CD4-positive, CD25-positive, alpha-beta regulatory T cell (primary cell): ENCODE measurements at regions not wholly inside any gene's neighbourhood (a gene's known extent, or its start where the extent isn't known, plus 50 kb on each side); places are given as distances from the start of the nearest gene placed in this dataset.

Experiments
- ATAC-seq, 2 donors: fragments of 150-1000 bp; cut with Tn5 transposase; one replicate each; pipeline ENCODE4 v1.10.0; 2021; ENCODE audit warnings: low read depth in 2 of 2, moderate number of reproducible peaks in 2 of 2, moderate library complexity in 1 of 2
- DNase-seq, 3 donors: peaks; one replicate each; pipeline versions ENCODE4 v3.0.0 to v3.0.0-alpha.2; 2012 to 2022; ENCODE audit warnings: mixed read lengths in 1 of 3
- H3K27ac ChIP-seq: one replicate; pipeline ENCODE4 v1.7.0; 2013; ENCODE audit warnings: mild to moderate bottlenecking, low read length; ENCODE audit not compliant: insufficient read depth, poor library complexity, severe bottlenecking
- H3K27me3 ChIP-seq: one replicate; pipeline ENCODE4 v1.7.0; 2013; ENCODE audit warnings: low read length; ENCODE audit not compliant: control insufficient read depth, insufficient read depth
- H3K36me3 ChIP-seq: one replicate; pipeline ENCODE4 v1.7.0; 2013; ENCODE audit warnings: mild to moderate bottlenecking, low read length, moderate library complexity; ENCODE audit not compliant: control insufficient read depth, insufficient read depth
- H3K4me1 ChIP-seq: 2 replicates; pipeline ENCODE4 v1.7.0; 2013; ENCODE audit warnings: mild to moderate bottlenecking, low read length; ENCODE audit not compliant: insufficient read depth, control insufficient read depth, poor library complexity, severe bottlenecking
- H3K4me3 ChIP-seq: one replicate; pipeline ENCODE4 v1.7.0; 2013; ENCODE audit warnings: low read depth, mild to moderate bottlenecking, low read length, moderate library complexity
- H3K9me3 ChIP-seq, 2 experiments: 1 replicate in 1 of 2; 2 replicates in 1 of 2; pipeline ENCODE4 v1.7.0; 2013; ENCODE audit warnings: low read length in 2 of 2, mild to moderate bottlenecking in 1 of 2, moderate library complexity in 1 of 2; ENCODE audit not compliant: control insufficient read depth in 2 of 2
- H3K27ac Mint-ChIP-seq, 3 donors: one replicate each; pipeline ENCODE4 v1.8.0; 2020 to 2022; ENCODE audit warnings: mild to moderate bottlenecking in 3 of 3, mixed read lengths in 3 of 3, moderate library complexity in 2 of 3
- H3K27me3 Mint-ChIP-seq: one replicate; pipeline ENCODE4 v1.8.0; 2022; ENCODE audit warnings: mild to moderate bottlenecking, mixed read lengths
- H3K36me3 Mint-ChIP-seq: one replicate; pipeline ENCODE4 v1.8.0; 2020; ENCODE audit warnings: mixed read lengths
- H3K4me1 Mint-ChIP-seq, 4 donors: one replicate each; pipeline ENCODE4 v1.8.0; 2020 to 2022; ENCODE audit warnings: mixed read lengths in 4 of 4, mild to moderate bottlenecking in 1 of 4
- H3K4me3 Mint-ChIP-seq, 4 donors: one replicate each; pipeline ENCODE4 v1.8.0; 2020 to 2022; ENCODE audit warnings: mild to moderate bottlenecking in 4 of 4, mixed read lengths in 4 of 4, moderate library complexity in 3 of 4
- H3K9me3 Mint-ChIP-seq, 7 donors: one replicate each; pipeline ENCODE4 v1.8.0; 2020 to 2022; ENCODE audit warnings: mixed read lengths in 7 of 7, mild to moderate bottlenecking in 3 of 7, moderate library complexity in 2 of 7

DNA sequence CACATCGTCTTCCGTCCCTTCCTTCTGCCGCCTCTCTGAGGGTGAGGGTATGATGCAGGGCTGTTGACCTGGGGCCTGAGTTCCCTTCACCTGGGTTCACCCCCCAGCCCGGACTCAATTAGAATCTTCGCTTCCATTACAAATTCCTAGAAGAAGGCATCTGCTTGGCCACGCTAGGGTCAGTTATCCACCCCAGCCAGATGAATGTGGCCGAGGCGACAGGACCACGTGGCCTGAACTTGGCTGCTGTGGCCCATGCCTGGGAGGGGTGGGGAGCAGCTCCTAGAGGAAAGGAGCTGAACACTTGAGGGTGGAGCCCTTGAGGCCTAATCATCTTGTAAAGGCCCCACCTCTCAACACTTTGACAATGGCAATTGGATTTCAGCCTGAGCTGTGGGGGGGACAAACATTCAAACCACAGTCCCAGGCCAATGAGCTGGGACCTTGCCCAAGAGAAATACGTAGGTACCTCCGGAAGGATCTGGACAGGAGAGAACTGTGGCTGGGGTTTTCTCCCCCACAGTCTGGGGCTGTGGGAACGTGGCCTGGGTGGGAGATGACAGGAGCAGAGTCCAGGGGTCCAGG lies 90.6 kb upstream of the ADAMTS2 start:
- no peaks in the 10 kb centered on the region for H3K27me3 Mint-ChIP-seq
- H3K27ac ChIP-seq = no peak overlapping the region
- H3K36me3 ChIP-seq = no peaks in the 10 kb centered on the region
- H3K9me3 Mint-ChIP-seq = peaks cover 0 to 2% (median 0%) of the 10 kb centered on the region in 7 donors
- no peaks in the 10 kb centered on the region for H3K36me3 Mint-ChIP-seq
- no peaks in the 10 kb centered on the region for H3K4me1 Mint-ChIP-seq
- no peak overlapping the region for H3K4me3 Mint-ChIP-seq
- H3K27ac Mint-ChIP-seq = no peak overlapping the region
- H3K4me3 ChIP-seq = no peak overlapping the region
- DNase-seq = no peak
- H3K9me3 ChIP-seq = no peaks in the 10 kb centered on the region
- H3K27me3 ChIP-seq = no peaks in the 10 kb centered on the region
- no peak for ATAC-seq
- H3K4me1 ChIP-seq = no peaks in the 10 kb centered on the region

DNA sequence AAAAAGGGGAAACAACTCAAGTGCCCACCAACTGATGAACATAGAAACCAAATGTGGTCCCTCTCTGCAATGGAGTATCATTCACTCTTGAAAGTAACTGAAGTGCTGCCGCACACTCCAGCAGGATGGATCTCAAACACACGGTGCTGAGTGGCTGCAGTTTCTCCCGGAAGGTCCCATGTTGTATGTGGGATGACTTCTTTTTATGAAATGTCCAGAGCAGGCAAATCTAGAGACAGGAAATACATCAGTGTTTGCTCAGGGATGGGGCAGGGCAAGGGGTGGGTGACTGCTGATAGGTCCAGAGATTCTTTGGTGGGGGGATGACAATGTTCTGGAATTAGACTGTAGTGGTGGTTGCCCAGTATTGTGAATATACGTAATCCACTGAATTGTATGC lies 89.9 kb upstream of the ADAMTS2 start:
- Mint-ChIP-seq H3K27ac (no peak overlapping the region), H3K27me3 (no peaks in the 10 kb centered on the region), H3K9me3 (peaks cover 0 to 2% (median 0%) of the 10 kb centered on the region in 7 donors), H3K4me1 (no peaks in the 10 kb centered on the region), H3K4me3 (no peak overlapping the region), H3K36me3 (no peaks in the 10 kb centered on the region)
- ATAC-seq = no peak
- Histone ChIP-seq H3K27me3 (no peaks in the 10 kb centered on the region), H3K27ac (no peak overlapping the region), H3K4me1 (no peaks in the 10 kb centered on the region), H3K9me3 (no peaks in the 10 kb centered on the region), H3K36me3 (no peaks in the 10 kb centered on the region), H3K4me3 (no peak overlapping the region)
- no peak for DNase-seq

DNA sequence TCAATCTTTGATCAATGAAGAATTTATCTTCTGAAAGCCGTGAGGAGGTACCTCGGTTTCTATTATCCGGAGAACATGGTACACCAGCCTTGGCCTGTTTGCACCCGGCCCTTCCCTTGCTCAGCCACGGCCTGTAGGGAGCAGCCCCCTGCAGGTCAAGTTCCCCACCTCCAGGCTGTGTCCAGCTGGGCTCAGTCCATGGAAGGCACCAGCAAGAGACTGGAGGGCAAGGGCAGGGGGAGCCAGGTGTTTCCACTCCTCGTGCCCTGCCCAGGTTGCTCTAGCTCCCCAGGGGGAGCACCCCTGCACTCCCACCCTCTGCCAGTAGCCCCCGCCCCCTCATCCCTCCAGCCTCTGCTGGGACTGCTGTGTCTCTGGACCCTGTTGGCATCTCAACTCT lies 87.3 kb upstream of the ADAMTS2 start:
- ATAC-seq = no peak

DNA sequence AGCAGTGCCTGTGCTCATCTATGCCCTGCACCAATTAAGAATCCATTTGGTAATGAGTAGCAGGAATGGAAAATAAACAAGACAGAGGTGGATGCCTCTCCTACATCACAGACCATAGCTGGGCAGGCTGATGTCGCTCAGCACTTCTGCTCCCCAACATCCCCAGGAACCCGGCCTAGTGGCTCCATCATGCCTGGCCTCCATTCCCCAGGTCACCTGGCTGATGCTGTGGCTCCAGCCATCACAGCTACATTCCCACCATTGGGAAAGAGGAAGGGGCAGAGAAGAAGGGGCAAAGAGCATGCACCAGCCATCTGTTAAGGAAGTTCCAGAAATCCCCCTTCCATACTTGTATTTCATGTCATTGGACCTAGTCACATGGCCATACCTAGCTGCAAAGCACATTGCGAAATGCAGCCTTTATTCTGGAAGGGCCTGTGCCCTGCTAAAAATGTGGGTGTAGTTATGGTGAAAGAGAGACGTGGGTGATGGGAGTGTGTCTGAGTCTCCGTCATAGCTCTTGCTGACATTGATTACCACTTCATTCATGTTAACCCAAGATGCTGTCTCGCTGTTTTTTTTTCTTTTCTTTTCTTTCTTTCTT lies 86.1 kb upstream of the ADAMTS2 start:
- Histone ChIP-seq H3K27ac (no peak overlapping the region), H3K9me3 (no peaks in the 10 kb centered on the region), H3K36me3 (no peaks in the 10 kb centered on the region), H3K4me3 (no peak overlapping the region), H3K27me3 (no peaks in the 10 kb centered on the region), H3K4me1 (no peaks in the 10 kb centered on the region)
- no peak for ATAC-seq
- peaks cover 0 to 2% (median 0%) of the 10 kb centered on the region in 7 donors for H3K9me3 Mint-ChIP-seq
- H3K27me3 Mint-ChIP-seq = no peaks in the 10 kb centered on the region
- H3K4me3 Mint-ChIP-seq = no peak overlapping the region
- no peaks in the 10 kb centered on the region for H3K4me1 Mint-ChIP-seq
- H3K36me3 Mint-ChIP-seq = no peaks in the 10 kb centered on the region
- no peak overlapping the region for H3K27ac Mint-ChIP-seq
- DNase-seq = no peak

More for the DNA sequence above, 87.3 kb upstream of the ADAMTS2 start:
- H3K9me3 ChIP-seq = no peaks in the 10 kb centered on the region
- H3K36me3 ChIP-seq = no peaks in the 10 kb centered on the region
- no peak overlapping the region for H3K4me3 ChIP-seq
- Mint-ChIP-seq H3K9me3 (peaks cover 0 to 2% (median 0%) of the 10 kb centered on the region in 7 donors), H3K27ac (no peak overlapping the region), H3K4me1 (no peaks in the 10 kb centered on the region), H3K27me3 (no peaks in the 10 kb centered on the region), H3K36me3 (no peaks in the 10 kb centered on the region), H3K4me3 (no peak overlapping the region)
- H3K4me1 ChIP-seq = no peaks in the 10 kb centered on the region
- no peaks in the 10 kb centered on the region for H3K27me3 ChIP-seq
- no peak overlapping the region for H3K27ac ChIP-seq
- no peak for DNase-seq

DNA sequence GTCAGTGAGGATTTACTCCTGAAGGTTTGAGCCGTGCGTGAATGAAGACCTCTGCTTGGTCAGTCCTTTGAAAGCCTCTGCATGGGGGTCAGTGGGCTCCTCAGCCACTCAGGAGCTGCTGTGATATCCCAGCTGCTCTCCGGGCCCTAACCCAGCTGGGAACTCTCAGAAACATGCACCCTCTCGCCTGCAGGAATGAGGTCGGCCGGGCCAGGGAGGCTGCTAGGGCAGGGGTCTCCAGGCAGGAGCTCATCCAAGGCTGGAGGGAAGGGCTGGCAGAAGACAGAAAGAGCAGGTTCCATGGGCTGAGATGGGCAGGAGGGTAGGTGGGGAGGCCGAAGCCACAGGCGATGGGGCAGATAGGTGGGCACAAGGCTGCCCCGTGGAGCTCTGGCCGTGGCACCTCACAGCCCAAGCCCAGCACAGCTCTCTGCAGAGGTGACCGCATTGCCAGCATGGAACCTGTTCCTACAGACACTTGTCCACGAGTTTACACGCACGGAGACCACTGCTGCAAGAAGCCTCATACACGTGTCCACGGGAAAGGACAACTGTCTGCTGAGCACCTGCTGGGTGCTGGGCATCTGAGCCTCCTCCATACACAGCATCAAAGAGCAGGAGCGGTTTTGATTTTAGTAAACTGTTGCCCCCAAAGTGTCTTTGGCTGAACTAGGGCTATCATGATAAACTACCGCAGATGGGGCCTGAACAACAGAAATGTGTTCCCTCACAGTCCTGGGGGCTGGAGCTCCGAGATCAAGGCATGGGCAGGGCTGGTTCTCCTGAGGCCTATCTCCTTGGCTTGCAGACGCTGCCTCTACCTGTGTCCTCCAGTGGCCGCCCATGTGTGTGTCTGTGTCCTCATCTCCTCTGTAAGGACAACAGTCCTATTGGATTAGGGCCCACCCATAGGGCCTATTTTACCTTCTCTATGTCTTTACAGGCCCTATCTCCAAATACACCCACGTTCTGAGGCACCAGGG lies 85.2 kb upstream of the ADAMTS2 start:
- Mint-ChIP-seq H3K36me3 (no peaks in the 10 kb centered on the region), H3K9me3 (peaks cover 0 to 2% (median 0%) of the 10 kb centered on the region in 7 donors), H3K4me1 (no peaks in the 10 kb centered on the region), H3K27me3 (no peaks in the 10 kb centered on the region), H3K27ac (no peak overlapping the region), H3K4me3 (no peak overlapping the region)
- Histone ChIP-seq H3K9me3 (no peaks in the 10 kb centered on the region), H3K27ac (no peak overlapping the region), H3K4me3 (no peak overlapping the region), H3K4me1 (no peaks in the 10 kb centered on the region), H3K27me3 (no peaks in the 10 kb centered on the region), H3K36me3 (no peaks in the 10 kb centered on the region)
- DNase-seq = no peak
- no peak for ATAC-seq

DNA sequence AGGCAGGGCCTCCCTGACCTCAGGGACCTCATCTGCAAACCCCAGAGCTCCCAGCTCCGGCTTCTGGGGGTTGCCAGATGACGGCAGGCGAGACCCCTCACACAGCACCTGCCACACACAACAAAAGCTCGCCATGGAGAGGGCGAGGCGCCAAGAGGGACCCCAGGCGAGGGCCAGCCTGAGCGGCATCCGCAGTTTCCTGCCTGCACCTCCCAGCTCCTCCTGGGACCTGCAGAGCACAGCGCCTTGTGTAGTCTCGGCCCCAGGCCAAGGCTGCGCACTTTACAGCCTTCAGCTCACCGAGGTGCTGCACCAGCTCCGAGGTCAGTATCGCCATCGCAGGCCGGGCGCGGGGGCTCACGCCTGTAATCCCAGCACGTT lies 82.4 kb upstream of the ADAMTS2 start:
- Mint-ChIP-seq H3K9me3 (peaks cover 0 to 1% (median 0%) of the 10 kb centered on the region in 7 donors), H3K27ac (no peak overlapping the region), H3K4me1 (no peaks in the 10 kb centered on the region), H3K36me3 (no peaks in the 10 kb centered on the region), H3K27me3 (no peaks in the 10 kb centered on the region), H3K4me3 (no peak overlapping the region)
- DNase-seq (no peak), ATAC-seq (no peak)
- Histone ChIP-seq H3K36me3 (no peaks in the 10 kb centered on the region), H3K27ac (no peak overlapping the region), H3K27me3 (no peaks in the 10 kb centered on the region), H3K4me1 (no peaks in the 10 kb centered on the region), H3K4me3 (no peak overlapping the region), H3K9me3 (no peaks in the 10 kb centered on the region)

DNA sequence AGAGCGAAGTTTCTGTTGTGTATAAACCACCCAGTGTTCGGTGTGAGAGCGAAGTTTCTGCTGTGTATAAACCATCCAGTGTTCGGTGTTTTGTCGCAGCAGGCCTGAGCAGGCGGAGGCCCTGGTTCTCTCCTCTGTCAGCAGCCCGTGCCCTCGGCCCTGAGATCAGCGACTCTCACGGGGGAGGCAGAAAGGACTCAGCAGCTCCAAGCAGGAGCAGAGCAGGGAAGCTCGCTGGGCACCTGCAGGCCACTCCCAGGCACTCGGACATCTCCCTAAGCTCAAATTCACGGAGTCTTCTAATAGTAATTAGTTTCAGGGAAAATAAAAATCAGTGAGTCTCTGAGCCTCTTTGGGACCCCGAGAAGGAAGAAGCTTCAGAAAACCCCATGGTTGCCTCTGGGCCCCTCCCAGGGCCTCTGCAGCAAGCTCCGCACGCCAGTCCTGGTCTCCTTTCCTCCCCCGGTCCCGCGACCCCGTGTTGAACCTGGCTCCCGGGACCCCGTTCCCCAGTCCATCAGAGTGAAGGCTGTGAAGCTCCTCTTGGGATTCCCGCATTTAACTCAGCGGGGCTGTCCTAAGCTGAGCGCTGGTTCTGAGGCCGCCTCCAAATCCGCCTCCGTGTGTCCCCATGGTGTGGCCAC lies 81.9 kb upstream of the ADAMTS2 start:
- Mint-ChIP-seq H3K4me3 (no peak overlapping the region), H3K36me3 (no peaks in the 10 kb centered on the region), H3K27ac (no peak overlapping the region), H3K4me1 (no peaks in the 10 kb centered on the region), H3K27me3 (no peaks in the 10 kb centered on the region), H3K9me3 (peaks cover 0 to 1% (median 0%) of the 10 kb centered on the region in 7 donors)
- ATAC-seq (no peak), DNase-seq (no peak)
- Histone ChIP-seq H3K4me3 (no peak overlapping the region), H3K27me3 (no peaks in the 10 kb centered on the region), H3K4me1 (no peaks in the 10 kb centered on the region), H3K36me3 (no peaks in the 10 kb centered on the region), H3K27ac (no peak overlapping the region), H3K9me3 (no peaks in the 10 kb centered on the region)
